RWPE2 (cell line): ENCODE measurements at regions not wholly inside any gene's neighbourhood (a gene's known extent, or its start where the extent isn't known, plus 50 kb on each side); places are given as distances from the start of the nearest gene placed in this dataset.

Source experiments
- ATAC-seq: fragments of 200-7000 bp; cut with Tn5 transposase; 3 replicates; pipeline ENCODE4 v1.9.1; 2021; ENCODE audit warnings: low read depth
- DNase-seq: peaks from one replicate; pipeline ENCODE4 v3.0.0-alpha.2; 2020; ENCODE audit warnings: low spot score
- H3K27ac ChIP-seq: fragments of 450-650 bp; 2 replicates; pipeline ENCODE4 v1.5.1; 2017; ENCODE audit warnings: mild to moderate bottlenecking; ENCODE audit not compliant: poor library complexity, severe bottlenecking
- H3K27me3 ChIP-seq: fragments of 250-450 bp; sonication (Bioruptor Pico); 2 replicates; pipeline ENCODE4 v1.5.1; 2021; ENCODE audit warnings: mild to moderate bottlenecking, moderate library complexity; ENCODE audit not compliant: insufficient read depth, poor library complexity, severe bottlenecking
- H3K36me3 ChIP-seq: fragments of 250-450 bp; sonication (Bioruptor Pico); 2 replicates; pipeline ENCODE4 v1.5.1; 2020; ENCODE audit warnings: low read depth, mild to moderate bottlenecking, moderate library complexity
- H3K4me1 ChIP-seq: fragments of 250-450 bp; sonication (Bioruptor Pico); 2 replicates; pipeline ENCODE4 v1.5.1; 2021; ENCODE audit warnings: mild to moderate bottlenecking, moderate library complexity; ENCODE audit not compliant: insufficient read depth, poor library complexity, severe bottlenecking
- H3K4me3 ChIP-seq: fragments of 250-450 bp; sonication (Bioruptor Pico); 2 replicates; pipeline ENCODE4 v1.5.1; 2021; ENCODE audit warnings: mild to moderate bottlenecking, moderate library complexity; ENCODE audit not compliant: severe bottlenecking
- H3K9me3 ChIP-seq: fragments of 250-450 bp; sonication (Bioruptor Pico); 2 replicates; pipeline ENCODE4 v1.5.1; 2021; ENCODE audit warnings: mild to moderate bottlenecking, moderate library complexity; ENCODE audit not compliant: severe bottlenecking
- CTCF ChIP-seq: fragments of 450-650 bp; IDR thresholded peaks from one replicate; pipeline ENCODE4 v1.5.1; 2017; ENCODE audit warnings: mild to moderate bottlenecking, moderate library complexity; ENCODE audit not compliant: poor library complexity, severe bottlenecking

GRCh38 chr5:74394528-74394915, 246.0 kb downstream of the ENC1 start:
- H3K4me3 ChIP-seq = no peak overlapping the region
- H3K9me3 ChIP-seq = no peaks in the 10 kb centered on the region
- DNase-seq (no peak), ATAC-seq (no peak)
- no peaks in the 10 kb centered on the region for H3K27me3 ChIP-seq
- peak overlapping the region; percentile 90 for H3K27ac ChIP-seq
- TF ChIP-seq CTCF = no peak
- H3K4me1 ChIP-seq = peaks cover 27% of the 10 kb centered on the region
- no peaks in the 10 kb centered on the region for H3K36me3 ChIP-seq

DNA sequence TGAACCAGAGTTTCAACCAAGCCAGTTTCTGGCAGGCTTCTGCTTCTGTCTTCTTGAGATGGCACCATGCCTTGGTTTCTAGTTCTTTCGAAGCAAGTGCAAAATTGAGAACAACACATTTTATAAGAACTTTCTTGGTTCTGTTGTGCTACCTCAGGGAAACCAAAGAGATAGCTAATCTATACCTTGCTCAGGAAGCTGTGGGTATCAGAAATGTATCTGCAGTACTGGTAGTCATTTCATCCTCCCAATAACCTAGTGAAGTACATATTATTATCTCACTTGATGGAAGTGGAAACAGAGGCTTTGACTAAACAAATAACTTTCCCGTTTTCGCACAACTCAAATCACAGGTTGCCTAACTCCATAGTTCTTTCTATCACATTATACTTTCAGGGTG, 246.6 kb downstream of the ENC1 start:
- Histone ChIP-seq H3K36me3 (no peaks in the 10 kb centered on the region), H3K27ac (peak overlapping the region; percentile 90), H3K4me1 (peaks cover 27% of the 10 kb centered on the region), H3K4me3 (no peak overlapping the region), H3K9me3 (no peaks in the 10 kb centered on the region), H3K27me3 (no peaks in the 10 kb centered on the region)
- no peak for TF ChIP-seq CTCF
- no peak for ATAC-seq
- no peak for DNase-seq

DNA sequence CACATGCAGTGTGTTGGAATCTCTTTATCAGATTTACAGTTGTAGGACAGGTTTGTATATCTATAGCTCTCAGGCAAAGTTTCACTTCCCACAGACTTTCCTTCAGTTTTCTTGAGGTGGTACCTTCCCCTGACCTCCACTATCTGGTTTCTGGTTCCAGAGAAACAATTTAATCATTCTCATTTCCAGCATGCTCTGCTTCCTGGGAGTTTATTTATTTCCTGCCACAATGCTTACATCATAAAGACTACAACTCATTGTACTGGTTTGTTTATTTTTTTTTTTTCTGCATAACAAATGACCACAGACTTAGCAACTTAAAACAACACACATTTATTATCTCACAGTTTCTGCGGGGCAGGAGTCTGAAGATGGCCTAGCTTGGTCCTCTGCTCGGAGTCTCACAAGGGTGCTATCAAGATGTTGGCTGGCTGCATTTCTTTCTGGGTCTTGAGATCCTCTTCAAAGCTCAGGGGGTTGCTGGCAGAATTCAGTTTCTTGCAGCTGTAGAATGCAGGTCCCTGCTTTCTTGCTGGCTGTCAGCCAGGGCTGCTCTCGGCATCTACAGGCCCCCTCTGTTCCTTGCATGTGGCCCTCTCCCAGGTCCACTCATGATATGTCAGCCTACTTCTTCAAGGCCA, 247.7 kb downstream of the ENC1 start:
- peaks cover 28% of the 10 kb centered on the region for H3K4me1 ChIP-seq
- ATAC-seq (no peak), DNase-seq (no peak)
- no peak for TF ChIP-seq CTCF
- H3K4me3 ChIP-seq = no peak overlapping the region
- no peaks in the 10 kb centered on the region for H3K36me3 ChIP-seq
- H3K27me3 ChIP-seq = no peaks in the 10 kb centered on the region
- no peak overlapping the region for H3K27ac ChIP-seq
- no peaks in the 10 kb centered on the region for H3K9me3 ChIP-seq

DNA sequence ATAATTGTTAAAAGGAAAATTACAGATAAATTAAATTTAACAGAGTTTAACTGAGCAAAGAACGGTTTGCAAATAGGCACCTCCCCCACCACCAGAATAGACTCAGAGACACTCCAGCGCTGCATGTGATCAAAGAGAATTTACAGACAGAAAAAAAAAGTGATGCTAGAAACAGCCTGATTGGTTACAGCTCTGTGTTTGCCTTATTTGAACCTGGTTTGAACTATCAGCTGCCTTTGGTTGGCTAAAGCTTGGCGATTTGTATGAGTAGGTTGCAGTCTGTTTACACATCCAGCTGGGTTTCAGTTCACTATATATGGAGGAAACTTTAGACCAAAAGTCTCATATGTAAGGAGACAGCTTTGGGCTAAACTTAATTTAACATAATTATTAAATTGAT, 249.1 kb downstream of the ENC1 start:
- no peak for DNase-seq
- no peaks in the 10 kb centered on the region for H3K27me3 ChIP-seq
- no peak overlapping the region for H3K4me3 ChIP-seq
- H3K4me1 ChIP-seq = peaks cover 40% of the 10 kb centered on the region
- ATAC-seq = no peak
- H3K9me3 ChIP-seq = no peaks in the 10 kb centered on the region
- no peak for TF ChIP-seq CTCF
- no peaks in the 10 kb centered on the region for H3K36me3 ChIP-seq
- no peak overlapping the region for H3K27ac ChIP-seq

- Histone ChIP-seq H3K4me3 (no peak overlapping the region), H3K27ac (no peak overlapping the region), H3K27me3 (no peaks in the 10 kb centered on the region), H3K36me3 (no peaks in the 10 kb centered on the region), H3K9me3 (no peaks in the 10 kb centered on the region), H3K4me1 (peaks cover 41% of the 10 kb centered on the region)
- TF ChIP-seq CTCF = no peak
- DNase-seq = no peak
- ATAC-seq = no peak
These were observed 249.7 kb downstream of the ENC1 start for GRCh38 chr5:74390822-74391221.
